GM12865 (cell line): ENCODE measurements at regions not wholly inside any gene's neighbourhood (a gene's known extent, or its start where the extent isn't known, plus 50 kb on each side); places are given as distances from the start of the nearest gene placed in this dataset.

ENCODE experiments used
- DNase-seq: peaks from one replicate; pipeline ENCODE4 v3.0.0; 2010; ENCODE audit warnings: low read depth
- H3K4me3 ChIP-seq: 2 replicates; pipeline ENCODE4 v1.5.1; 2011; ENCODE audit warnings: mild to moderate bottlenecking, low read depth, low read length, control low read depth
- TF ChIP-seq, protein P1 (sequence below): IDR thresholded peaks from 2 replicates; pipeline ENCODE4 v1.5.1; 2011; ENCODE audit warnings: low read length, control low read depth, low read depth, inconsistent platforms; ENCODE audit not compliant: insufficient read depth; ENCODE audit errors: missing control alignments

- no peak overlapping the region for H3K4me3 ChIP-seq
- TF ChIP-seq, protein P1, sequence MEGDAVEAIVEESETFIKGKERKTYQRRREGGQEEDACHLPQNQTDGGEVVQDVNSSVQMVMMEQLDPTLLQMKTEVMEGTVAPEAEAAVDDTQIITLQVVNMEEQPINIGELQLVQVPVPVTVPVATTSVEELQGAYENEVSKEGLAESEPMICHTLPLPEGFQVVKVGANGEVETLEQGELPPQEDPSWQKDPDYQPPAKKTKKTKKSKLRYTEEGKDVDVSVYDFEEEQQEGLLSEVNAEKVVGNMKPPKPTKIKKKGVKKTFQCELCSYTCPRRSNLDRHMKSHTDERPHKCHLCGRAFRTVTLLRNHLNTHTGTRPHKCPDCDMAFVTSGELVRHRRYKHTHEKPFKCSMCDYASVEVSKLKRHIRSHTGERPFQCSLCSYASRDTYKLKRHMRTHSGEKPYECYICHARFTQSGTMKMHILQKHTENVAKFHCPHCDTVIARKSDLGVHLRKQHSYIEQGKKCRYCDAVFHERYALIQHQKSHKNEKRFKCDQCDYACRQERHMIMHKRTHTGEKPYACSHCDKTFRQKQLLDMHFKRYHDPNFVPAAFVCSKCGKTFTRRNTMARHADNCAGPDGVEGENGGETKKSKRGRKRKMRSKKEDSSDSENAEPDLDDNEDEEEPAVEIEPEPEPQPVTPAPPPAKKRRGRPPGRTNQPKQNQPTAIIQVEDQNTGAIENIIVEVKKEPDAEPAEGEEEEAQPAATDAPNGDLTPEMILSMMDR, result no peak
- no peak for DNase-seq
These were observed 96.7 kb downstream of the SNX19 start for GRCh38 chr11:130819625-130820024.
